C4-2B (cell line): ENCODE measurements at regions not wholly inside any gene's neighbourhood (a gene's known extent, or its start where the extent isn't known, plus 50 kb on each side); places are given as distances from the start of the nearest gene placed in this dataset.

Experiments
- CTCF ChIP-seq: fragments of 450-650 bp; conservative IDR thresholded peaks from 2 replicates; pipeline ENCODE4 v1.5.1; 2017; ENCODE audit warnings: mild to moderate bottlenecking
- ZFX ChIP-seq: fragments of 450-650 bp; IDR thresholded peaks from 2 replicates; pipeline ENCODE4 v1.6.1; 2017

GRCh38 chr1:81459043-81459442, 341.7 kb upstream of the ADGRL2 start:
- TF ChIP-seq CTCF (no peak), ZFX (no peak)
